ENCODE measurements at regions not wholly inside any gene's neighbourhood (a gene's known extent, or its start where the extent isn't known, plus 50 kb on each side); places are given as distances from the start of the nearest gene placed in this dataset.

DNA sequence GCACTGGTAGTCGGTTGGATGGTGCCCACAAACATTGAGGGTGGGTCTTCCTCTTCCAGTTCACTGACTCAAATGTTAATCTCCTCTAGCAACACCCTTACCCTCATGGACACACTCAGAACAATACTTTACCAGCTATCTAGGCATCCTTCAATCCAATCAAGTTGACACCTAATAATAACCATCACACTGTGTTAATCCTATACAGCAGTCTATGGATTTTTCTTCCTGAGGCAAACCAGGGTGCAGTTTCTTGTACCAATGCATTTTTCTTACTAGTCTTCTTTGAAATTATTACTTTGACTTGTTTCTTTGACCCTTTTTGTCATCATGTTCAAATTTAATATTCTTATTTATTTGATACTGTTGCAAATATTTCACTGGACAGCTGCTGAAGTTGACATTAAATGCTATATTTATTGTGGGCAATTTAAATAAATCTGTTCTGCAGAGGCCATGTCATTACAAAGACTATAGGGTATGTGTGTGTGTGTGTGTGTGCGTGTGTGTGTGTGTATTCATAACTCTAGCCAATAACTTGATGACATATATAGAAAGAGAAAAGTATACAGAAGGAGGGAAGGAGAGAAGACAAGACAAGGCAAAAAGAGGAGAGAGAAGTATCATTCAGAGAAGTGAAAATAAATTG, 884.8 kb upstream of the NEGR1 start:
- Histone ChIP-seq H2AFZ (no peak overlapping the region), H3K9ac (no peak overlapping the region), H3K36me3 (ENCODE audit: low read depth) (no peaks in the 10 kb centered on the region), H3K9me2 (ENCODE audit: insufficient read depth) (no peaks in the 10 kb centered on the region), H4K20me1 (ENCODE audit: insufficient read depth) (no peaks in the 10 kb centered on the region), H3K27me3 (replicated peaks; ENCODE audit: insufficient read depth) (no peaks in the 10 kb centered on the region), H3K9me3 (ENCODE audit: low read depth) (no peaks in the 10 kb centered on the region), H3F3A (ENCODE audit: insufficient read depth) (no peaks in the 10 kb centered on the region), H3K27ac (no peak overlapping the region), H3K4me3 (no peak overlapping the region), H3K79me2 (ENCODE audit: insufficient read depth) (no peaks in the 10 kb centered on the region), H3K4me2 (ENCODE audit: unreplicated experiment) (no peak overlapping the region), H3K4me1 (ENCODE audit: insufficient read depth) (no peaks in the 10 kb centered on the region)
- DNase-seq: no peak
- WGBS, 2 experiments (ENCODE audit: low coverage in 1 of 2, low lambda C conversion rate in 2 of 2, missing lambda C conversion rate in 2 of 2): 12 to 18% methylated on average over 2 of the region's 2 CpGs
- no peak for TF ChIP-seq EZH2 (IDR thresholded peaks at IDR 0.05; ENCODE audit: insufficient read depth, poor library complexity, severe bottlenecking)
- in situ Hi-C loops (cut with MboI): no loop called here

DNA sequence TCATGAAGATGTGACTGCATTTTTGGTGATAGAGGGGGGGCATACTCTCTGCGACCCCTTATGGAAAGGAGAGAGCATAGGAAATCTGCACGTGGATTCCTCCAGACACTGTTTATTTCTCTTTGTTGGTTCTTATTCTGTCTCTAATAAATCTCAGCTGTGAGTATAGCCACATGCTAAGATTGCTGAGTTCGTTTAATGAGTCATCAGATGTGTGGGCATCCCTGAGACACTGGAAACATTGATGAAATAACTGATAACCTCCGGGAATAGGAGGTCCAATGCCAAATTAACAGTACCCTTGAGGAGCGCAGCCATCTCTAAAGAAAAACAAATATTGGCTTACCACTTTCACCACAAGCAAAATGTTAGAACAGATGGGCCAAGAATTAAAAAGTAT, 880.2 kb upstream of the NEGR1 start:
- H3F3A ChIP-seq (ENCODE audit: insufficient read depth): no peaks in the 10 kb centered on the region
- H3K36me3 ChIP-seq (ENCODE audit: low read depth): no peaks in the 10 kb centered on the region
- no peak overlapping the region for H2AFZ ChIP-seq
- in situ Hi-C loops (cut with MboI): no loop called here
- WGBS, 2 experiments (ENCODE audit: low coverage in 1 of 2, low lambda C conversion rate in 2 of 2, missing lambda C conversion rate in 2 of 2): 2 to 4% methylated on average over 5 of the region's 5 CpGs
- TF ChIP-seq EZH2phosphoT487 (IDR thresholded peaks at IDR 0.05; ENCODE audit: insufficient read depth, low read depth) (no peak), EZH2 (IDR thresholded peaks at IDR 0.05; ENCODE audit: insufficient read depth, poor library complexity, severe bottlenecking) (no peak)
- no peaks in the 10 kb centered on the region for H4K20me1 ChIP-seq (ENCODE audit: insufficient read depth)
- H3K4me1 ChIP-seq (ENCODE audit: insufficient read depth): no peaks in the 10 kb centered on the region
- H3K27ac ChIP-seq: no peak overlapping the region
- no peak overlapping the region for H3K9ac ChIP-seq
- no peaks in the 10 kb centered on the region for H3K9me3 ChIP-seq (ENCODE audit: low read depth)
- H3K4me3 ChIP-seq: no peak overlapping the region
- H3K27me3 ChIP-seq (replicated peaks; ENCODE audit: insufficient read depth): no peaks in the 10 kb centered on the region
- H3K79me2 ChIP-seq (ENCODE audit: insufficient read depth): no peaks in the 10 kb centered on the region
- no peaks in the 10 kb centered on the region for H3K9me2 ChIP-seq (ENCODE audit: insufficient read depth)
- H3K4me2 ChIP-seq (ENCODE audit: unreplicated experiment): no peak overlapping the region
- no peak for DNase-seq

- WGBS, 2 experiments (ENCODE audit: low coverage in 1 of 2, low lambda C conversion rate in 2 of 2, missing lambda C conversion rate in 2 of 2): 0 to 4% methylated on average over 1 of the region's 1 CpG
Observed at GRCh38 chr1:73161418-73161817, 879.1 kb upstream of the NEGR1 start.

DNA sequence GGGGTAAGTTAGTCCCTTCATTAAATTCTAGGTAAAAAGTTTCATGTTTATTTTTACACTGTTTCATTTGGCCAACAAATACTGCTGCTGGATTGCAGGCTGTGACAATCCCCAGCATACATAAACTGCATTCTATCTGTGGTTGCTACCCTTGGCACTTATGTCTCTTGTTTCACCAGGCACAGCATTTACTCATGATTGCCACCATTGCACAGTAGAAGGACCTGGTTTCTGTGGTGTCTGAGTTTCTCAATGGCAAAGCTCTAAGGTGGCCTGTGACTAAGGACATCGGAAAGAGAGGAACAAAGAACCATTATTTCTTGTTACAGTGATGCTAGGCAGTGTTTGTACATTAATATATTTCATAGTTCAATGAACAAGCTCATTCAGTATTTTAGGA, 878.4 kb upstream of the NEGR1 start:
- no peak for DNase-seq
- Histone ChIP-seq H3K9me3 (ENCODE audit: low read depth) (no peaks in the 10 kb centered on the region), H3K9me2 (ENCODE audit: insufficient read depth) (no peaks in the 10 kb centered on the region), H3K4me2 (ENCODE audit: unreplicated experiment) (no peak overlapping the region), H3K27ac (no peak overlapping the region), H3K79me2 (ENCODE audit: insufficient read depth) (no peaks in the 10 kb centered on the region), H3K4me3 (no peak overlapping the region), H3K9ac (no peak overlapping the region), H3K4me1 (ENCODE audit: insufficient read depth) (no peaks in the 10 kb centered on the region), H3K27me3 (replicated peaks; ENCODE audit: insufficient read depth) (no peaks in the 10 kb centered on the region), H3F3A (ENCODE audit: insufficient read depth) (no peaks in the 10 kb centered on the region), H3K36me3 (ENCODE audit: low read depth) (no peaks in the 10 kb centered on the region), H2AFZ (no peak overlapping the region), H4K20me1 (ENCODE audit: insufficient read depth) (no peaks in the 10 kb centered on the region)
- WGBS, 2 experiments (ENCODE audit: low coverage in 1 of 2, low lambda C conversion rate in 2 of 2, missing lambda C conversion rate in 2 of 2): 19 to 33% methylated on average over 1 of the region's 1 CpG
- TF ChIP-seq EZH2phosphoT487 (IDR thresholded peaks at IDR 0.05; ENCODE audit: insufficient read depth, low read depth): no peak
- no peak for TF ChIP-seq EZH2 (IDR thresholded peaks at IDR 0.05; ENCODE audit: insufficient read depth, poor library complexity, severe bottlenecking)
- in situ Hi-C loops (cut with MboI): no loop called here

More at GRCh38 chr1:73161418-73161817, 879.1 kb upstream of the NEGR1 start:
- TF ChIP-seq EZH2phosphoT487 (IDR thresholded peaks at IDR 0.05; ENCODE audit: insufficient read depth, low read depth) (no peak), EZH2 (IDR thresholded peaks at IDR 0.05; ENCODE audit: insufficient read depth, poor library complexity, severe bottlenecking) (no peak)
- Histone ChIP-seq H3K79me2 (ENCODE audit: insufficient read depth) (no peaks in the 10 kb centered on the region), H3K4me1 (ENCODE audit: insufficient read depth) (no peaks in the 10 kb centered on the region), H3K9ac (no peak overlapping the region), H3K9me3 (ENCODE audit: low read depth) (no peaks in the 10 kb centered on the region), H4K20me1 (ENCODE audit: insufficient read depth) (no peaks in the 10 kb centered on the region), H3K27me3 (replicated peaks; ENCODE audit: insufficient read depth) (no peaks in the 10 kb centered on the region), H3K9me2 (ENCODE audit: insufficient read depth) (no peaks in the 10 kb centered on the region), H3K27ac (no peak overlapping the region), H3K4me2 (ENCODE audit: unreplicated experiment) (no peak overlapping the region), H2AFZ (no peak overlapping the region), H3K36me3 (ENCODE audit: low read depth) (no peaks in the 10 kb centered on the region), H3K4me3 (no peak overlapping the region), H3F3A (ENCODE audit: insufficient read depth) (no peaks in the 10 kb centered on the region)
- DNase-seq: no peak
- in situ Hi-C loops (cut with MboI): no loop called here

GRCh38 chr1:73144311-73144710, 862.0 kb upstream of the NEGR1 start:
- Histone ChIP-seq H3K4me1 (ENCODE audit: insufficient read depth) (no peaks in the 10 kb centered on the region), H3K4me2 (ENCODE audit: unreplicated experiment) (no peak overlapping the region), H3K27ac (no peak overlapping the region), H3K27me3 (replicated peaks; ENCODE audit: insufficient read depth) (no peaks in the 10 kb centered on the region), H3F3A (ENCODE audit: insufficient read depth) (no peaks in the 10 kb centered on the region), H2AFZ (no peak overlapping the region), H3K9me2 (ENCODE audit: insufficient read depth) (no peaks in the 10 kb centered on the region), H3K9ac (no peak overlapping the region), H3K36me3 (ENCODE audit: low read depth) (no peaks in the 10 kb centered on the region), H3K9me3 (ENCODE audit: low read depth) (no peaks in the 10 kb centered on the region), H4K20me1 (ENCODE audit: insufficient read depth) (no peaks in the 10 kb centered on the region), H3K79me2 (ENCODE audit: insufficient read depth) (no peaks in the 10 kb centered on the region), H3K4me3 (no peak overlapping the region)
- DNase-seq: no peak
- in situ Hi-C loops (cut with MboI): no loop called here
- TF ChIP-seq EZH2phosphoT487 (IDR thresholded peaks at IDR 0.05; ENCODE audit: insufficient read depth, low read depth) (no peak), EZH2 (IDR thresholded peaks at IDR 0.05; ENCODE audit: insufficient read depth, poor library complexity, severe bottlenecking) (no peak)
